ENCODE measurements at regions not wholly inside any gene's neighbourhood (a gene's known extent, or its start where the extent isn't known, plus 50 kb on each side); places are given as distances from the start of the nearest gene placed in this dataset.

- no peak for DNase-seq (ENCODE audit: low read depth in 2 of 3, low spot score in 2 of 3)
Measured at GRCh38 chr18:54767098-54767497, 61.2 kb upstream of the RAB27B start.

- no peak for DNase-seq (ENCODE audit: low read depth in 2 of 3, low spot score in 2 of 3)
Measured at GRCh38 chr18:54769526-54770464, 58.5 kb upstream of the RAB27B start.

DNA sequence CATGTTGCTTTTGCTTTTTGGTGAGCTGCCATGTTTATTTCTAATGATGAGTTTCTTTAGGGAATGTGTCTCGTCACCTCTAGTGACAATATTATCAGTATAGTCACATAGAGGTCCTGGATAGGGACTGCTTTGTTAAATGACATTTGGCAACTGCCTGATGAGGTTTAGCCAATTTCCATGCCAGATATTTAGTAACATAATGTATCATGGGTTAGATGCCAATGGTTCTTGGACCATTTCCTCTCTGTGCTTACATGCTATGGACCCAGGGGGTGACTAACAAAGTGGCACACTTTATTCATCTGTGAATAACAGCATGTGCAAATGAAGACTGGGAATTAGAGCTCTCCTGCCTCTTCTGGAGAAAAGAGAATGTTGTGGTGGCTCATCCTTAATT, 56.2 kb upstream of the RAB27B start:
- DNase-seq (ENCODE audit: low read depth in 2 of 3, low spot score in 2 of 3) = no peak

DNA sequence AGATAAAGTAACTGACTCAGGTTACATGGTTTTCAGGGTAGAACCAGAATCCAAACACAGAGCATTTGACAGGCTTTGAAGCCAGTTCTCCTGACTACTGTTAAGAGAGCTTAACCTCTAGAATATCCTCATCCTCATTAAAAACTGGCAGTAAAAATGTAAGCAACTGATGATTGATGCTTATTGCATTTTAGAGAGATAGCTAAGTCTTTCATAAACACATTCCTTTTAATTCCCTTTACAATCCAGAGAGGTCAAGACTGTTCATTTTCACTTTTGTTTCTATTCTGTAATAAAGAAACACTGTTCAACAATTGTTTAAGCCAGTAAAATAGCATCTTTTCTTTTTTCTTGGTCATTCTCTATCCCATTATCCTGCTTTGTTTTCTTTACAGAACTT, 53.9 kb upstream of the RAB27B start:
- DNase-seq (ENCODE audit: low read depth in 2 of 3, low spot score in 2 of 3) = no peak

DNA sequence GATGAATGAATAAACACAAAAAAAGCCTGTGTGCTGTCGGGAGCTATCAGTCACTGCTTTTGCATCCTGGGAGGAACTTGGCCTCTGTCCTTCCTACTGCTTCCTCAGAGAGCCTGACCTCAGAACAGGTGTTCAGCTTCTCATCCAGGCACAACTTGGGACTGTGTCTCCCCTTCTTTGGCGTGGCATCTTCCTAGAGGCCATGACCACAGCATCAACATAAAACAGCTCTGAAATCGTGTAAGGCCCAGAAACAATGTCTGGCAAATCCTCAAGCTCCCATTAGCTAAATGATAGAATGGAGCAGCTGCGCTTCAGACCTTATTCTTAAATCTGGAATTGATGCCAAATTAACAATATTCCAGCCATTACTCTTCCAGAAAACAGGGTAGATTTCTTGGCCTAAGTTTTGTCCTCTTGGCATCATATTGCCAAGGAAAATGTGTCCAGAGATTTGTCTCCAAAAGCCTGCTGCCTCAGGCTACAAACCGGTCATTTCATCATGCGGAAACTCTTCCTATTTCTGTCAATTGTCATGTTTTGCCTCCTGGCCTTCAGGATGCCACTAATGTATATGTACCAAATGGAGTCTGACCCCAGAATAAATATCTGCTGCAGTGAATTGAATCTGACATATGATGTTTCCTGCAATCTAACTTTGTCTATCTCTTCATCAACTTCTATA, 53.2 kb upstream of the RAB27B start:
- no peak for DNase-seq (ENCODE audit: low read depth in 2 of 3, low spot score in 2 of 3)

DNA sequence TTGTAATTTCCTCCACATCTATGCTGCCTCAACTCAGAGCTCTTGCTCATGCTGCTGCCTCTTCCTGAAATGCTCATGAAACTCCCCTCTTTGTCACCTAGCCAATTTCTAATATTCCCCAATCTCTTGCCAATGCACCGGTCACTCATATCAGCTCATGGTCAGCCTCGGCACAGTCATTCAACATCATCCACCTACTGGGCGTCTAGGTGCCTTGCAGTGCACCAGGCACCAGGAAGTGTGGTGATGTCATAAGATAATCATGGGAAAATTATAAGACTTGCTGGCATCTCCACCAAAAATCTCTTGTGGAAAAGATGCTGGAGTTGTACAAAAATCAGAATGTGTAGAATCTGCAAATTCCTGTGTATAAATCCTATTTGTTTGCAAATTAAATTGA, 52.6 kb upstream of the RAB27B start:
- no peak for DNase-seq (ENCODE audit: low read depth in 2 of 3, low spot score in 2 of 3)

GRCh38 chr18:54776282-54776977, 51.8 kb upstream of the RAB27B start:
- DNase-seq (ENCODE audit: low read depth in 2 of 3, low spot score in 2 of 3) = no peak

DNA sequence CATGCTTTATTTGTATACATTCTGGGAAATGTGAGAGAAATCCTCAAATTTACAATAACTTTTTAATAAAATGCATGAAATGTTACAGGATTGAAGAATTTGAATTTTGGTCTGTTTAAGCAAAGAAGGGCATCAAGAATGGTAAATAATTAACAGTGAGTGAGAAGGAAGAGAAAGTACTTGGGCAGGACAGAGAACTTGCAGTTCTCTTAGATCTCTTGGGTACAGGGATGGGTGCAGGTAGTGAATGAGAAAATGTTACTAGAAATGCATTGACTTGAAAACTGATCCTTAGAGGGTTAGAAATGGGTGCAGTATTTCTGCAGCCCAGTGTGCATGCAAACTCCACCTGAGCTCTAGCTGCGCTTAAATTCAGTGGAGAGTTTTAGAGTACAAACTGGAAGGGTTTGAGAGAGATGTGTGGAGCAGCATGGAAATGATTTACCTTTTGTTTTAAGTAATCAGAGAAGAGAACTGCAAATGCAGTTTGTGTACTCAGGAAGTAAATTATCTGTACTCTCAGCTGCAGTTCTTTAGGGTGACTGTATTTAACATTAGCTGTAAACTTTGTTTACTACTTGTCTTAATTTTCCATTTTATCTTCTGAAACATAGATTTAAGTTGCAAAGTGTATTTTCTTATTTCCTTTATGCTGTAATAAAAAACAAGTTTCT, 51.0 kb upstream of the RAB27B start:
- no peak for DNase-seq (ENCODE audit: low read depth in 2 of 3, low spot score in 2 of 3)

DNA sequence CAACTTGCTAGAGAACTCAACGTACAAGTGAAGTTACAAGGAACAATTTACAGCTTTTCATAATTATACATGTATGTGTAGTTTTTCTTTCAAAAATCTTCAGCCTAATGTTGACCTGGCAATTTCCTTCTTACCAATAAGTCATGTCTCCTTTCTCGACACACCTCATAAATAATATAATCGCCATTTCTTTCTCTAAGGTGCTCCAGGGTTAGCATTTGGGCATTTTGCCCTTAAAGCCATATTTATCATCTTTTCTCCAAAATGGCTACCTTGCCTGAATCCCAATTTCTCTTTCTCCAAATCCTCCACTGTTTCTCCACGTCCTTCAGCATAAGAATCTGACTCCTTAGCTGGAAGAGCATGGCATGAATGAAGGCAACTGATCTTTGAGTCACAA, 50.3 kb upstream of the RAB27B start:
- DNase-seq (ENCODE audit: low read depth in 2 of 3, low spot score in 2 of 3) = no peak

Measured in activated CD8-positive, alpha-beta memory T cell treated with anti-CD3 and anti-CD28 coated beads for 48 hours (primary cell).